ENCODE measurements at regions not wholly inside any gene's neighbourhood (a gene's known extent, or its start where the extent isn't known, plus 50 kb on each side); places are given as distances from the start of the nearest gene placed in this dataset.
"Not testable (repeated sequence)": the region's sequence is repeated elsewhere in the genome, so short reads cannot be mapped to it uniquely, and the experiment has no call there.

GRCh38 chr9:78893774-78894401, 597.0 kb downstream of the PSAT1 start:
- no peaks in the 10 kb centered on the region for H3K4me1 Mint-ChIP-seq
- no peak overlapping the region for H3K27ac Mint-ChIP-seq
- no peak overlapping the region for H3K4me3 Mint-ChIP-seq
- CTCF ChIA-PET = no interaction called here
- no peaks in the 10 kb centered on the region for H3K27me3 Mint-ChIP-seq
- no peak for DNase-seq
- peaks cover 6% of the 10 kb centered on the region for H3K9me3 Mint-ChIP-seq
- no peaks in the 10 kb centered on the region for H3K36me3 Mint-ChIP-seq

- Mint-ChIP-seq H3K9me3 (peaks cover under 1% of the 10 kb centered on the region), H3K27ac (no peak overlapping the region), H3K4me1 (no peaks in the 10 kb centered on the region), H3K4me3 (no peak overlapping the region), H3K27me3 (no peaks in the 10 kb centered on the region), H3K36me3 (no peaks in the 10 kb centered on the region)
- CTCF ChIA-PET = no interaction called here
- no peak for DNase-seq
Observed at GRCh38 chr9:78896479-78896878, 599.6 kb downstream of the PSAT1 start.

GRCh38 chr9:78898234-78898633, 601.3 kb downstream of the PSAT1 start:
- CTCF ChIA-PET = no interaction called here
- H3K4me1 Mint-ChIP-seq = no peaks in the 10 kb centered on the region
- H3K36me3 Mint-ChIP-seq = no peaks in the 10 kb centered on the region
- H3K27me3 Mint-ChIP-seq = no peaks in the 10 kb centered on the region
- no peaks in the 10 kb centered on the region for H3K9me3 Mint-ChIP-seq
- H3K4me3 Mint-ChIP-seq = no peak overlapping the region
- no peak for DNase-seq
- H3K27ac Mint-ChIP-seq = no peak overlapping the region

- no peak for DNase-seq
- H3K4me1 Mint-ChIP-seq = no peaks in the 10 kb centered on the region
- no peaks in the 10 kb centered on the region for H3K36me3 Mint-ChIP-seq
- no peak overlapping the region for H3K27ac Mint-ChIP-seq
- H3K4me3 Mint-ChIP-seq = no peak overlapping the region
- no peaks in the 10 kb centered on the region for H3K27me3 Mint-ChIP-seq
- CTCF ChIA-PET = no interaction called here
- H3K9me3 Mint-ChIP-seq = no peaks in the 10 kb centered on the region
Observed at GRCh38 chr9:78899006-78899405, 602.1 kb downstream of the PSAT1 start.

- CTCF ChIA-PET = no interaction called here
- DNase-seq = no peak
- H3K4me1 Mint-ChIP-seq = no peaks in the 10 kb centered on the region
- H3K9me3 Mint-ChIP-seq = no peaks in the 10 kb centered on the region
- no peak overlapping the region for H3K4me3 Mint-ChIP-seq
- no peaks in the 10 kb centered on the region for H3K27me3 Mint-ChIP-seq
- no peaks in the 10 kb centered on the region for H3K36me3 Mint-ChIP-seq
- H3K27ac Mint-ChIP-seq = no peak overlapping the region
Observed at GRCh38 chr9:78900500-78900899, 603.6 kb downstream of the PSAT1 start.

- CTCF ChIA-PET = no interaction called here
- Mint-ChIP-seq H3K9me3 (no peaks in the 10 kb centered on the region), H3K36me3 (no peaks in the 10 kb centered on the region), H3K27me3 (no peaks in the 10 kb centered on the region), H3K4me3 (no peak overlapping the region), H3K4me1 (no peaks in the 10 kb centered on the region), H3K27ac (no peak overlapping the region)
- DNase-seq = no peak
Observed at GRCh38 chr9:78902051-78902450, 605.1 kb downstream of the PSAT1 start.

GRCh38 chr9:78903581-78903980, 606.7 kb downstream of the PSAT1 start:
- Mint-ChIP-seq H3K4me1 (no peaks in the 10 kb centered on the region), H3K4me3 (no peak overlapping the region), H3K9me3 (no peaks in the 10 kb centered on the region), H3K36me3 (no peaks in the 10 kb centered on the region), H3K27ac (no peak overlapping the region), H3K27me3 (no peaks in the 10 kb centered on the region)
- DNase-seq = no peak
- CTCF ChIA-PET = no interaction called here

- H3K36me3 Mint-ChIP-seq = no peaks in the 10 kb centered on the region
- H3K4me3 Mint-ChIP-seq = no peak overlapping the region
- H3K9me3 Mint-ChIP-seq = no peaks in the 10 kb centered on the region
- H3K4me1 Mint-ChIP-seq = no peaks in the 10 kb centered on the region
- no peak overlapping the region for H3K27ac Mint-ChIP-seq
- no peak for DNase-seq
- CTCF ChIA-PET = no interaction called here
- no peaks in the 10 kb centered on the region for H3K27me3 Mint-ChIP-seq
Observed at GRCh38 chr9:78904686-78905085, 607.8 kb downstream of the PSAT1 start.

- DNase-seq = no peak
- H3K27me3 Mint-ChIP-seq = no peaks in the 10 kb centered on the region
- H3K27ac Mint-ChIP-seq = no peak overlapping the region
- CTCF ChIA-PET = no interaction called here
- no peaks in the 10 kb centered on the region for H3K4me1 Mint-ChIP-seq
- no peak overlapping the region for H3K4me3 Mint-ChIP-seq
- no peaks in the 10 kb centered on the region for H3K36me3 Mint-ChIP-seq
- H3K9me3 Mint-ChIP-seq = no peaks in the 10 kb centered on the region
Observed at GRCh38 chr9:78905387-78905786, 608.5 kb downstream of the PSAT1 start.

GRCh38 chr9:78905986-78906755, 609.2 kb downstream of the PSAT1 start:
- Mint-ChIP-seq H3K36me3 (no peaks in the 10 kb centered on the region), H3K4me1 (no peaks in the 10 kb centered on the region), H3K4me3 (no peak overlapping the region), H3K27ac (no peak overlapping the region), H3K27me3 (no peaks in the 10 kb centered on the region), H3K9me3 (no peaks in the 10 kb centered on the region)
- no peak for DNase-seq
- CTCF ChIA-PET = no interaction called here

- no peak overlapping the region for H3K27ac Mint-ChIP-seq
- no peaks in the 10 kb centered on the region for H3K27me3 Mint-ChIP-seq
- DNase-seq = no peak
- H3K4me1 Mint-ChIP-seq = no peaks in the 10 kb centered on the region
- no peak overlapping the region for H3K4me3 Mint-ChIP-seq
- CTCF ChIA-PET = no interaction called here
- no peaks in the 10 kb centered on the region for H3K9me3 Mint-ChIP-seq
- H3K36me3 Mint-ChIP-seq = no peaks in the 10 kb centered on the region
Observed at GRCh38 chr9:78909566-78909965, 612.6 kb downstream of the PSAT1 start.

GRCh38 chr9:78916884-78917283, 620.0 kb downstream of the PSAT1 start:
- CTCF ChIA-PET, H3K4me1 Mint-ChIP-seq, H3K36me3 Mint-ChIP-seq, H3K27ac Mint-ChIP-seq, H3K27me3 Mint-ChIP-seq, DNase-seq, H3K4me3 Mint-ChIP-seq: not testable (repeated sequence)
- peaks cover 12% of the 10 kb centered on the region for H3K9me3 Mint-ChIP-seq

GRCh38 chr9:78918976-78919375, 622.1 kb downstream of the PSAT1 start:
- Mint-ChIP-seq H3K27me3 (no peaks in the 10 kb centered on the region), H3K36me3 (no peaks in the 10 kb centered on the region), H3K4me1 (no peaks in the 10 kb centered on the region), H3K27ac (no peak overlapping the region), H3K9me3 (peaks cover 12% of the 10 kb centered on the region), H3K4me3 (no peak overlapping the region)
- no peak for DNase-seq
- CTCF ChIA-PET = no interaction called here

GRCh38 chr9:78919701-78920100, 622.8 kb downstream of the PSAT1 start:
- Mint-ChIP-seq H3K36me3 (no peaks in the 10 kb centered on the region), H3K4me3 (no peak overlapping the region), H3K27me3 (no peaks in the 10 kb centered on the region), H3K9me3 (peaks cover 12% of the 10 kb centered on the region), H3K4me1 (no peaks in the 10 kb centered on the region), H3K27ac (no peak overlapping the region)
- no peak for DNase-seq
- CTCF ChIA-PET = no interaction called here

GRCh38 chr9:78921341-78921740, 624.4 kb downstream of the PSAT1 start:
- CTCF ChIA-PET = no interaction called here
- Mint-ChIP-seq H3K36me3 (no peaks in the 10 kb centered on the region), H3K27ac (no peak overlapping the region), H3K27me3 (no peaks in the 10 kb centered on the region), H3K9me3 (peaks cover 10% of the 10 kb centered on the region), H3K4me3 (no peak overlapping the region), H3K4me1 (no peaks in the 10 kb centered on the region)
- no peak for DNase-seq

Data from activated naive CD4-positive, alpha-beta T cell treated with anti-CD3 and anti-CD28 coated beads, Interleukin-2, amount 10 ng/mL, durations not matched to agents 7 days and 5 days (primary cell).